ENCODE measurements at regions not wholly inside any gene's neighbourhood (a gene's known extent, or its start where the extent isn't known, plus 50 kb on each side); places are given as distances from the start of the nearest gene placed in this dataset.

GRCh38 chr11:134958870-134959269 is 546.8 kb upstream of the B3GAT1 start:
- Mint-ChIP-seq H3K36me3 (peaks cover 3% of the 10 kb centered on the region; the same call in 1 of the 2 replicates), H3K27ac (no peak overlapping the region), H3K4me1 (no peaks in the 10 kb centered on the region), H3K4me3 (no peak overlapping the region), H3K9me3 (peaks cover 11% of the 10 kb centered on the region), H3K27me3 (ENCODE audit: low read depth) (no peaks in the 10 kb centered on the region; the same call in 1 of the 2 replicates)
- POLR2A ChIA-PET, result no interaction called here
- no peak for DNase-seq (ENCODE audit: low spot score)
- no peak for TF ChIP-seq SP1 (CRISPR knock-in tag; conservative IDR thresholded peaks at IDR 0.05)
- TF ChIP-seq ELF4 (CRISPR knock-in tag; IDR thresholded peaks at IDR 0.05; ENCODE audit: low read depth), result no peak
- no peak for TF ChIP-seq IRF2 (CRISPR knock-in tag; IDR thresholded peaks at IDR 0.05; ENCODE audit: borderline replicate concordance, low read depth)
- TF ChIP-seq, protein P1, sequence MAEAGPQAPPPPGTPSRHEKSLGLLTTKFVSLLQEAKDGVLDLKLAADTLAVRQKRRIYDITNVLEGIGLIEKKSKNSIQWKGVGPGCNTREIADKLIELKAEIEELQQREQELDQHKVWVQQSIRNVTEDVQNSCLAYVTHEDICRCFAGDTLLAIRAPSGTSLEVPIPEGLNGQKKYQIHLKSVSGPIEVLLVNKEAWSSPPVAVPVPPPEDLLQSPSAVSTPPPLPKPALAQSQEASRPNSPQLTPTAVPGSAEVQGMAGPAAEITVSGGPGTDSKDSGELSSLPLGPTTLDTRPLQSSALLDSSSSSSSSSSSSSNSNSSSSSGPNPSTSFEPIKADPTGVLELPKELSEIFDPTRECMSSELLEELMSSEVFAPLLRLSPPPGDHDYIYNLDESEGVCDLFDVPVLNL (CRISPR knock-in tag; IDR thresholded peaks at IDR 0.05; ENCODE audit: borderline replicate concordance, low read depth), result no peak
- TF ChIP-seq, protein P2, sequence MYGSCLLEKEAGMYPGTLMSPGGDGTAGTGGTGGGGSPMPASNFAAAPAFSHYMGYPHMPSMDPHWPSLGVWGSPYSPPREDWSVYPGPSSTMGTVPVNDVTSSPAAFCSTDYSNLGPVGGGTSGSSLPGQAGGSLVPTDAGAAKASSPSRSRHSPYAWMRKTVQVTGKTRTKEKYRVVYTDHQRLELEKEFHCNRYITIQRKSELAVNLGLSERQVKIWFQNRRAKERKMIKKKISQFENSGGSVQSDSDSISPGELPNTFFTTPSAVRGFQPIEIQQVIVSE (CRISPR knock-in tag; IDR thresholded peaks at IDR 0.05; ENCODE audit: borderline replicate concordance), result no peak
- TF ChIP-seq, protein P3, sequence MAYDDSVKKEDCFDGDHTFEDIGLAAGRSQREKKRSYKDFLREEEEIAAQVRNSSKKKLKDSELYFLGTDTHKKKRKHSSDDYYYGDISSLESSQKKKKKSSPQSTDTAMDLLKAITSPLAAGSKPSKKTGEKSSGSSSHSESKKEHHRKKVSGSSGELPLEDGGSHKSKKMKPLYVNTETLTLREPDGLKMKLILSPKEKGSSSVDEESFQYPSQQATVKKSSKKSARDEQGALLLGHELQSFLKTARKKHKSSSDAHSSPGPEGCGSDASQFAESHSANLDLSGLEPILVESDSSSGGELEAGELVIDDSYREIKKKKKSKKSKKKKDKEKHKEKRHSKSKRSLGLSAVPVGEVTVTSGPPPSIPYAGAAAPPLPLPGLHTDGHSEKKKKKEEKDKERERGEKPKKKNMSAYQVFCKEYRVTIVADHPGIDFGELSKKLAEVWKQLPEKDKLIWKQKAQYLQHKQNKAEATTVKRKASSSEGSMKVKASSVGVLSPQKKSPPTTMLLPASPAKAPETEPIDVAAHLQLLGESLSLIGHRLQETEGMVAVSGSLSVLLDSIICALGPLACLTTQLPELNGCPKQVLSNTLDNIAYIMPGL (CRISPR knock-in tag; IDR thresholded peaks at IDR 0.05), result no peak
- TF ChIP-seq GTF2I (CRISPR knock-in tag; conservative IDR thresholded peaks at IDR 0.05), result no peak
- TF ChIP-seq ATF3 (CRISPR knock-in tag; conservative IDR thresholded peaks at IDR 0.05), result no peak
- TF ChIP-seq, protein P4, sequence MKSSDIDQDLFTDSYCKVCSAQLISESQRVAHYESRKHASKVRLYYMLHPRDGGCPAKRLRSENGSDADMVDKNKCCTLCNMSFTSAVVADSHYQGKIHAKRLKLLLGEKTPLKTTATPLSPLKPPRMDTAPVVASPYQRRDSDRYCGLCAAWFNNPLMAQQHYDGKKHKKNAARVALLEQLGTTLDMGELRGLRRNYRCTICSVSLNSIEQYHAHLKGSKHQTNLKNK (CRISPR knock-in tag; IDR thresholded peaks at IDR 0.05), result no peak
- TF ChIP-seq, protein P5, sequence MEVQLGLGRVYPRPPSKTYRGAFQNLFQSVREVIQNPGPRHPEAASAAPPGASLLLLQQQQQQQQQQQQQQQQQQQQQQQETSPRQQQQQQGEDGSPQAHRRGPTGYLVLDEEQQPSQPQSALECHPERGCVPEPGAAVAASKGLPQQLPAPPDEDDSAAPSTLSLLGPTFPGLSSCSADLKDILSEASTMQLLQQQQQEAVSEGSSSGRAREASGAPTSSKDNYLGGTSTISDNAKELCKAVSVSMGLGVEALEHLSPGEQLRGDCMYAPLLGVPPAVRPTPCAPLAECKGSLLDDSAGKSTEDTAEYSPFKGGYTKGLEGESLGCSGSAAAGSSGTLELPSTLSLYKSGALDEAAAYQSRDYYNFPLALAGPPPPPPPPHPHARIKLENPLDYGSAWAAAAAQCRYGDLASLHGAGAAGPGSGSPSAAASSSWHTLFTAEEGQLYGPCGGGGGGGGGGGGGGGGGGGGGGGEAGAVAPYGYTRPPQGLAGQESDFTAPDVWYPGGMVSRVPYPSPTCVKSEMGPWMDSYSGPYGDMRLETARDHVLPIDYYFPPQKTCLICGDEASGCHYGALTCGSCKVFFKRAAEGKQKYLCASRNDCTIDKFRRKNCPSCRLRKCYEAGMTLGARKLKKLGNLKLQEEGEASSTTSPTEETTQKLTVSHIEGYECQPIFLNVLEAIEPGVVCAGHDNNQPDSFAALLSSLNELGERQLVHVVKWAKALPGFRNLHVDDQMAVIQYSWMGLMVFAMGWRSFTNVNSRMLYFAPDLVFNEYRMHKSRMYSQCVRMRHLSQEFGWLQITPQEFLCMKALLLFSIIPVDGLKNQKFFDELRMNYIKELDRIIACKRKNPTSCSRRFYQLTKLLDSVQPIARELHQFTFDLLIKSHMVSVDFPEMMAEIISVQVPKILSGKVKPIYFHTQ (CRISPR knock-in tag; IDR thresholded peaks at IDR 0.05), result no peak
- CTCF ChIA-PET, result no interaction called here
- ATAC-seq, result no peak

DNA sequence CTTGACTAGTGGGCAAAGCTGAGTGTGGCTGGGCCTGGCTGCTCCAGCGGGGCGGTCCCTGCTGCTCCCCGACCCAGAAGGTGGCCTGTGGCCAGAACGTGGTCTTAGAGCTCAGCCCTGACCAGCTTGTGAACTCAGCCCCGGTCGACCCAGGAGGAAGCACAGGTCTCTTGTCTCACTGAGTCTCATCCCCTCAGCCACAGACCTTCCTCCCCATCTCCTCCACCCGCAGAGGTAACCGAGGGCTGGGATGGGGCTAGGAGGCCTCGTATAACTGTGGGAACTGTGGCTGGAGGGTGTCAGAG is 546.2 kb upstream of the B3GAT1 start:
- Mint-ChIP-seq H3K27ac (no peak overlapping the region), H3K27me3 (ENCODE audit: low read depth) (no peaks in the 10 kb centered on the region; the same call in 1 of the 2 replicates), H3K9me3 (peaks cover 12% of the 10 kb centered on the region), H3K36me3 (peaks cover 3% of the 10 kb centered on the region; the same call in 1 of the 2 replicates), H3K4me1 (no peaks in the 10 kb centered on the region), H3K4me3 (no peak overlapping the region)
- DNase-seq (ENCODE audit: low spot score) (no peak), ATAC-seq (no peak)
- POLR2A ChIA-PET, result no interaction called here
- CTCF ChIA-PET, result interaction anchor here (1.2 kb wide), 1 partner anchor 90 kb away, joined by 7 read pairs; no protein-coding TSS in a partner anchor
- TF ChIP-seq, protein P6, sequence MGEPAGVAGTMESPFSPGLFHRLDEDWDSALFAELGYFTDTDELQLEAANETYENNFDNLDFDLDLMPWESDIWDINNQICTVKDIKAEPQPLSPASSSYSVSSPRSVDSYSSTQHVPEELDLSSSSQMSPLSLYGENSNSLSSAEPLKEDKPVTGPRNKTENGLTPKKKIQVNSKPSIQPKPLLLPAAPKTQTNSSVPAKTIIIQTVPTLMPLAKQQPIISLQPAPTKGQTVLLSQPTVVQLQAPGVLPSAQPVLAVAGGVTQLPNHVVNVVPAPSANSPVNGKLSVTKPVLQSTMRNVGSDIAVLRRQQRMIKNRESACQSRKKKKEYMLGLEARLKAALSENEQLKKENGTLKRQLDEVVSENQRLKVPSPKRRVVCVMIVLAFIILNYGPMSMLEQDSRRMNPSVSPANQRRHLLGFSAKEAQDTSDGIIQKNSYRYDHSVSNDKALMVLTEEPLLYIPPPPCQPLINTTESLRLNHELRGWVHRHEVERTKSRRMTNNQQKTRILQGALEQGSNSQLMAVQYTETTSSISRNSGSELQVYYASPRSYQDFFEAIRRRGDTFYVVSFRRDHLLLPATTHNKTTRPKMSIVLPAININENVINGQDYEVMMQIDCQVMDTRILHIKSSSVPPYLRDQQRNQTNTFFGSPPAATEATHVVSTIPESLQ (CRISPR knock-in tag; IDR thresholded peaks at IDR 0.05), result no peak
- no peak for TF ChIP-seq GABPB1 (CRISPR knock-in tag; IDR thresholded peaks at IDR 0.05)
- no peak for TF ChIP-seq MYBL2 (CRISPR knock-in tag; IDR thresholded peaks at IDR 0.05)
- no peak for TF ChIP-seq KAT7 (CRISPR knock-in tag; IDR thresholded peaks at IDR 0.05; ENCODE audit: borderline replicate concordance)
- TF ChIP-seq PRDM15 (CRISPR knock-in tag; IDR thresholded peaks at IDR 0.05), result no peak
- TF ChIP-seq, protein P7, sequence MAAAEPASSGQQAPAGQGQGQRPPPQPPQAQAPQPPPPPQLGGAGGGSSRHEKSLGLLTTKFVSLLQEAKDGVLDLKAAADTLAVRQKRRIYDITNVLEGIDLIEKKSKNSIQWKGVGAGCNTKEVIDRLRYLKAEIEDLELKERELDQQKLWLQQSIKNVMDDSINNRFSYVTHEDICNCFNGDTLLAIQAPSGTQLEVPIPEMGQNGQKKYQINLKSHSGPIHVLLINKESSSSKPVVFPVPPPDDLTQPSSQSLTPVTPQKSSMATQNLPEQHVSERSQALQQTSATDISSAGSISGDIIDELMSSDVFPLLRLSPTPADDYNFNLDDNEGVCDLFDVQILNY (CRISPR knock-in tag; IDR thresholded peaks at IDR 0.05), result no peak
- no peak for TF ChIP-seq TEAD4 (CRISPR knock-in tag; IDR thresholded peaks at IDR 0.05)
- TF ChIP-seq ETV6 (CRISPR knock-in tag; IDR thresholded peaks at IDR 0.05), result no peak
- no peak for TF ChIP-seq ESRRA (CRISPR knock-in tag; IDR thresholded peaks at IDR 0.05; ENCODE audit: borderline replicate concordance)

All from WTC11 (cell line).